B cell (primary cell): ENCODE measurements at regions not wholly inside any gene's neighbourhood (a gene's known extent, or its start where the extent isn't known, plus 50 kb on each side); places are given as distances from the start of the nearest gene placed in this dataset.

Experiments used
- ATAC-seq: fragments of 200-7000 bp; cut with Tn5 transposase; one replicate; pipeline ENCODE4 v1.10.0; 2021; ENCODE audit warnings: low read depth, mild to moderate bottlenecking, moderate number of reproducible peaks, moderate library complexity
- CTCF ChIA-PET: fragments of 350-600 bp; sonication (Branson Sonifier 250); formaldehyde crosslinking; loops from one replicate; lab custom pipeline; 2021; ENCODE audit warnings: antibody characterized with exemption, inconsistent platforms; lab: Charles Lee
- POLR2A ChIA-PET: fragments of 350-600 bp; sonication (Branson Sonifier 250); formaldehyde crosslinking; loops from one replicate; lab custom pipeline; 2021; ENCODE audit warnings: antibody characterized with exemption; lab: Charles Lee
- DNase-seq: peaks from one replicate; pipeline ENCODE4 v3.0.0; 2013
- H2AFZ ChIP-seq: 2 replicates; pipeline ENCODE4 v1.6.1; 2012; ENCODE audit warnings: mild to moderate bottlenecking, low read depth, low read length; ENCODE audit not compliant: insufficient read depth, poor library complexity, severe bottlenecking
- H3K27ac ChIP-seq, 2 donors: 1 replicate in 1 of 2; 2 replicates in 1 of 2; pipeline ENCODE4 v1.5.1; 2012 to 2013; ENCODE audit warnings: low read length in 2 of 2, mild to moderate bottlenecking in 2 of 2, moderate library complexity in 1 of 2
- H3K27me3 ChIP-seq, 4 experiments: fragments of 200-600 bp in 1 of 4; sonication (generic) in 1 of 4; replicated peaks in 1 of 4; 1 replicate in 2 of 4; 2 replicates in 2 of 4; pipeline versions ENCODE4 v1.6.1 to v1.7.0; 2013 to 2016; ENCODE audit warnings: low read length in 3 of 4, mild to moderate bottlenecking in 2 of 4, mixed read lengths in 1 of 4, moderate library complexity in 1 of 4; ENCODE audit not compliant: insufficient read depth in 4 of 4, control insufficient read depth in 3 of 4; ENCODE audit errors: control extremely low read depth in 1 of 4
- H3K36me3 ChIP-seq, 2 experiments: replicated peaks in 1 of 2; 1 replicate in 1 of 2; 2 replicates in 1 of 2; pipeline versions ENCODE4 v1.6.1 to v1.7.1; 2013; ENCODE audit warnings: low read length in 1 of 2; ENCODE audit not compliant: insufficient read depth in 2 of 2, control insufficient read depth in 1 of 2; ENCODE audit errors: control extremely low read depth in 1 of 2, extremely low read depth in 1 of 2
- H3K4me1 ChIP-seq, 2 donors: fragments of 200-600 bp in 1 of 2; sonication (generic) in 1 of 2; 1 replicate in 1 of 2; 2 replicates in 1 of 2; pipeline versions ENCODE4 v1.5.1 to v1.6.1; 2013 to 2017; ENCODE audit warnings: low read length in 2 of 2; ENCODE audit not compliant: control insufficient read depth in 2 of 2, insufficient read depth in 2 of 2
- H3K4me2 ChIP-seq: replicated peaks from 2 replicates; pipeline ENCODE3; 2012; ENCODE audit warnings: mild to moderate bottlenecking, low read depth, low read length; ENCODE audit not compliant: poor library complexity, severe bottlenecking
- H3K4me3 ChIP-seq, 5 experiments: fragments of 200-600 bp in 1 of 5; sonication (generic) in 1 of 5; 1 replicate in 3 of 5; 2 replicates in 2 of 5; pipeline versions ENCODE4 v1.5.1 to v1.7.0; 2011 to 2016; ENCODE audit warnings: low read length in 4 of 5, mild to moderate bottlenecking in 4 of 5, low read depth in 2 of 5, control low read depth in 1 of 5, moderate library complexity in 1 of 5; ENCODE audit not compliant: insufficient read depth in 1 of 5; ENCODE audit errors: control extremely low read depth in 1 of 5, extremely low read depth in 1 of 5
- H3K79me2 ChIP-seq: fragments of 200-600 bp; sonication (generic); one replicate; pipeline ENCODE4 v1.6.0; 2016; ENCODE audit warnings: low read length; ENCODE audit not compliant: control insufficient read depth, insufficient read depth
- H3K9ac ChIP-seq: fragments of 200-600 bp; sonication (generic); 2 replicates; pipeline ENCODE4 v1.6.1; 2017; ENCODE audit warnings: mild to moderate bottlenecking, low read length, moderate library complexity
- H3K9me3 ChIP-seq, 3 donors: one replicate each; pipeline versions ENCODE4 v1.6.1 to v1.7.1; 2013; ENCODE audit warnings: low read length in 2 of 3; ENCODE audit not compliant: control insufficient read depth in 2 of 3, insufficient read depth in 1 of 3; ENCODE audit errors: control extremely low read depth in 1 of 3
- H4K20me1 ChIP-seq: 2 replicates; pipeline ENCODE4 v1.6.0; 2012; ENCODE audit warnings: mild to moderate bottlenecking, low read length; ENCODE audit not compliant: insufficient read depth, control insufficient read depth, poor library complexity, severe bottlenecking
- H3K27ac Mint-ChIP-seq: one replicate; pipeline ENCODE4 v1.8.0; 2021; ENCODE audit warnings: mixed read lengths
- H3K27me3 Mint-ChIP-seq: one replicate; pipeline ENCODE4 v1.8.0; 2021; ENCODE audit warnings: mixed read lengths
- H3K4me1 Mint-ChIP-seq: one replicate; pipeline ENCODE4 v1.8.0; 2021; ENCODE audit warnings: mixed read lengths
- H3K4me3 Mint-ChIP-seq: one replicate; pipeline ENCODE4 v1.8.0; 2021; ENCODE audit warnings: mixed read lengths
- H3K9me3 Mint-ChIP-seq: one replicate; pipeline ENCODE4 v1.8.0; 2022; ENCODE audit warnings: mixed read lengths; ENCODE audit not compliant: insufficient read depth
- CTCF ChIP-seq: fragments of 200-600 bp; IDR thresholded peaks from one replicate; pipeline ENCODE4 v1.8.0; 2022; ENCODE audit warnings: antibody characterized with exemption, mild to moderate bottlenecking
- EZH2 ChIP-seq: IDR thresholded peaks from 2 replicates; pipeline ENCODE4 v1.6.1; 2012; ENCODE audit warnings: borderline replicate concordance, low read depth, mild to moderate bottlenecking, moderate library complexity, low read length; ENCODE audit not compliant: insufficient read depth, poor library complexity, severe bottlenecking
- WGBS: methylation state at CpG from one replicate; pipeline ENCODE4 v1.1.5; 2013; ENCODE audit warnings: missing lambda C conversion rate; ENCODE audit not compliant: insufficient coverage; 5-methylcytosine and 5-hydroxymethylcytosine counted together
- intact Hi-C: fragments of 100-400 bp; cut with micrococcal nuclease; formaldehyde crosslinking; loops from one replicate; pipeline ENCODE4 v1.10.0; 2022

GRCh38 chr1:91124989-91125417, 103.2 kb upstream of the ZNF644 start:
- no peaks in the 10 kb centered on the region for H3K27me3 ChIP-seq
- CTCF ChIA-PET: interaction anchor here (0.9 kb wide), 1 partner anchor 107 kb away, joined by 3 read pairs; no protein-coding TSS in a partner anchor
- no peak for TF ChIP-seq EZH2
- no peak for TF ChIP-seq CTCF
- POLR2A ChIA-PET: no interaction called here
- intact Hi-C loops: no loop called here
- no peak for DNase-seq
- H3K9ac ChIP-seq: no peak overlapping the region
- 80% methylated on average over 1 of the region's 3 CpGs for WGBS
- Mint-ChIP-seq H3K4me3 (no peak overlapping the region), H3K4me1 (no peaks in the 10 kb centered on the region), H3K9me3 (no peaks in the 10 kb centered on the region), H3K27ac (no peak overlapping the region), H3K27me3 (no peaks in the 10 kb centered on the region)
- no peak overlapping the region for H3K27ac ChIP-seq
- H3K79me2 ChIP-seq: no peaks in the 10 kb centered on the region
- no peaks in the 10 kb centered on the region for H4K20me1 ChIP-seq
- no peak overlapping the region for H2AFZ ChIP-seq
- no peaks in the 10 kb centered on the region for H3K4me1 ChIP-seq
- H3K4me3 ChIP-seq: no peak overlapping the region
- no peak overlapping the region for H3K4me2 ChIP-seq
- no peak for ATAC-seq
- H3K36me3 ChIP-seq: no peaks in the 10 kb centered on the region
- no peaks in the 10 kb centered on the region for H3K9me3 ChIP-seq

GRCh38 chr1:91124290-91124985, 102.6 kb upstream of the ZNF644 start:
- Histone ChIP-seq H4K20me1 (no peaks in the 10 kb centered on the region), H3K9me3 (no peaks in the 10 kb centered on the region), H3K4me3 (no peak overlapping the region), H3K4me1 (no peaks in the 10 kb centered on the region), H3K4me2 (no peak overlapping the region), H2AFZ (no peak overlapping the region), H3K36me3 (no peaks in the 10 kb centered on the region), H3K27me3 (no peaks in the 10 kb centered on the region), H3K9ac (no peak overlapping the region), H3K79me2 (no peaks in the 10 kb centered on the region), H3K27ac (no peak overlapping the region)
- ChIA-PET CTCF (interaction anchor here (0.9 kb wide), 1 partner anchor 106 kb away, joined by 3 read pairs; no protein-coding TSS in a partner anchor), POLR2A (no interaction called here)
- DNase-seq: no peak
- Mint-ChIP-seq H3K9me3 (no peaks in the 10 kb centered on the region), H3K4me3 (no peak overlapping the region), H3K4me1 (no peaks in the 10 kb centered on the region), H3K27ac (no peak overlapping the region), H3K27me3 (no peaks in the 10 kb centered on the region)
- intact Hi-C loops: no loop called here
- TF ChIP-seq EZH2 (no peak), CTCF (no peak)
- 88% methylated on average over 4 of the region's 6 CpGs for WGBS
- ATAC-seq: no peak
